ENCODE measurements at regions not wholly inside any gene's neighbourhood (a gene's known extent, or its start where the extent isn't known, plus 50 kb on each side); places are given as distances from the start of the nearest gene placed in this dataset.

DNA sequence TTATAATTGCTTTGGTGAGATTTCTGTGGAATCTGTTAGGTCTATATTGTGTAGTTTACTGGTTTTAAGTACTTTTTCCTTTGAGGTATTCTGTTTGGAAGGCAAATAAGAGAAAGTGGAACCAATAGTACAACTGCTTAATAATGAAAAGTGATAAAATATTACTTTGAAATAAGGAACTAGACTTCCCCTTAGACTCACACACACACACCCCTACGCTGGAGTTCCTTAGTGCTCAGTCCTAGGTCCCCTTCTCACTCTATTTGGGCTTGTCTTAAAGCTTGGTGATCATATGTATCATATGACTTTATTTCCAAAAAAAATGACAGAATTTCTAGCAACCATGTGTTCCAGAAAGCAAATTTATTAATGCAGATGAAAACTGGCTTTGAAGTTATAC is 494.0 kb upstream of the TGFBR2 start:
- TF ChIP-seq POLR2AphosphoS5 (IDR thresholded peaks at IDR 0.05) (no peak), EP300 (IDR thresholded peaks at IDR 0.05) (no peak), POLR2A (IDR thresholded peaks at IDR 0.05) (no peak)
- TF ChIP-seq, protein P1, sequence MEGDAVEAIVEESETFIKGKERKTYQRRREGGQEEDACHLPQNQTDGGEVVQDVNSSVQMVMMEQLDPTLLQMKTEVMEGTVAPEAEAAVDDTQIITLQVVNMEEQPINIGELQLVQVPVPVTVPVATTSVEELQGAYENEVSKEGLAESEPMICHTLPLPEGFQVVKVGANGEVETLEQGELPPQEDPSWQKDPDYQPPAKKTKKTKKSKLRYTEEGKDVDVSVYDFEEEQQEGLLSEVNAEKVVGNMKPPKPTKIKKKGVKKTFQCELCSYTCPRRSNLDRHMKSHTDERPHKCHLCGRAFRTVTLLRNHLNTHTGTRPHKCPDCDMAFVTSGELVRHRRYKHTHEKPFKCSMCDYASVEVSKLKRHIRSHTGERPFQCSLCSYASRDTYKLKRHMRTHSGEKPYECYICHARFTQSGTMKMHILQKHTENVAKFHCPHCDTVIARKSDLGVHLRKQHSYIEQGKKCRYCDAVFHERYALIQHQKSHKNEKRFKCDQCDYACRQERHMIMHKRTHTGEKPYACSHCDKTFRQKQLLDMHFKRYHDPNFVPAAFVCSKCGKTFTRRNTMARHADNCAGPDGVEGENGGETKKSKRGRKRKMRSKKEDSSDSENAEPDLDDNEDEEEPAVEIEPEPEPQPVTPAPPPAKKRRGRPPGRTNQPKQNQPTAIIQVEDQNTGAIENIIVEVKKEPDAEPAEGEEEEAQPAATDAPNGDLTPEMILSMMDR (IDR thresholded peaks at IDR 0.05) = no peak
- Histone ChIP-seq H3K36me3 (no peaks in the 10 kb centered on the region), H3K27me3 (no peaks in the 10 kb centered on the region), H3K27ac (no peak overlapping the region), H3K9me3 (no peaks in the 10 kb centered on the region), H3K4me3 (no peak overlapping the region), H3K4me1 (peaks cover 0 to 11% (median 8%) of the 10 kb centered on the region in 4 donors)
- WGBS, 2 donors = 55 to 68% methylated on average over 1 of the region's 1 CpG
- intact Hi-C loops (cut with DNase I) = loop anchor here (2.0 to 5.0 kb wide), 4 partner anchors 85 to 635 kb away; partner anchors contain the start of gene TGFBR2
- no peak for DNase-seq

DNA sequence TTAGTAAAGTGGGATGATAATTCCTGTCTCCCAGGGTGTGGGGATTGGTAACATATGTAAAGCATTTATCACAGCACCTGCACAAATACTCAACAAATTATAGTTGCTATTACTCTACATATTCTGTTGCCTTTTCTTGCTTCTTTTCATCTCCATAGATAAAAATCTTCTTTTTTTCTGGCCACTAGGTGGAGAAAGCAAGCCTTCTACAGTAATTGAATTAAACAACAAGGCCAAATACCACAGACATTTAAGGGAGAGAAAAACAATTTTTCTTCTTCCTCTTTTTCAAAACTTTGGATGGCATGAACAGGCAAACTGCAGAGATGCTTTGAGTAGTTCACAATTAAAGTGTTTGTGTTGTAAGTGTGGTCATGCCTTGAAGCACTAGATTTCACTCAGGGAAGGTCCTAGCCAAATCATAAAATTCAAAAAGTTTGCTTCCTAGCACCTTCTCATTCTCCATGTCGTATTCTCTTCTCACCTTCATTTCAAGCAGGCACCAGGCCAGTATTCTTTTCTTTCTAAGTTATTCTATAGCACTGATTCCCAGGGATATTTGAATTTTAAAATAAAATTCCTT is 493.4 kb upstream of the TGFBR2 start:
- DNase-seq = no peak
- WGBS, 2 donors = 0 to 29% methylated on average over 1 of the region's 1 CpG
- peaks cover 0 to 11% (median 8%) of the 10 kb centered on the region in 4 donors for H3K4me1 ChIP-seq
- no peaks in the 10 kb centered on the region for H3K27me3 ChIP-seq
- intact Hi-C loops (cut with DNase I) = loop anchor here (2.0 to 5.0 kb wide), 4 partner anchors 84 to 634 kb away; partner anchors contain the start of gene TGFBR2
- H3K9me3 ChIP-seq = no peaks in the 10 kb centered on the region
- no peak overlapping the region for H3K4me3 ChIP-seq
- H3K27ac ChIP-seq = no peak overlapping the region
- TF ChIP-seq, protein P1 (IDR thresholded peaks at IDR 0.05) = peak; percentile 53 to 75 (median 63)
- no peak for TF ChIP-seq POLR2AphosphoS5 (IDR thresholded peaks at IDR 0.05)
- H3K36me3 ChIP-seq = no peaks in the 10 kb centered on the region

DNA sequence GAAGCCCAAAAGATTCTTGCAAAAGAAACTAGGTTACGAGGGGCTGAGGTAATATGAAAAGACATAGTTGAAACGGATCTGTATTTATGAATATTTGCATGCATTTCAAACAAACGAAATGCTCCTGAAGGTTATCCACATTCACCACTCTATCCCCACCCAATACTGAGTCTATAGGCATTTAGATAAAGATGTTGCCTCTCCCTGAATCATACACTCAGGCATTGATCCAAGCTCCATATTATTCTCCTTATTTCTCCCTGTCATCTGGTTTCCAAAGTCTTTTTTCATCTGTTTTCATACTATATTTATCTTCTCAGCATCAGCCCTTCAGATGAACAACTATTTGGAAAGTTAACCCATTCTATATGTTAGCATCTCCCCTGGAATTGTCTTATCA is 492.5 kb upstream of the TGFBR2 start:
- no peak overlapping the region for H3K4me3 ChIP-seq
- no peaks in the 10 kb centered on the region for H3K27me3 ChIP-seq
- intact Hi-C loops (cut with DNase I) = loop anchor here (2.0 to 5.0 kb wide), 4 partner anchors 83 to 633 kb away; partner anchors contain the start of gene TGFBR2
- peaks cover 0 to 11% (median 8%) of the 10 kb centered on the region in 4 donors for H3K4me1 ChIP-seq
- DNase-seq = no peak
- TF ChIP-seq POLR2AphosphoS5 (IDR thresholded peaks at IDR 0.05) (no peak), POLR2A (IDR thresholded peaks at IDR 0.05) (no peak), EP300 (IDR thresholded peaks at IDR 0.05) (no peak)
- WGBS, 2 donors = 41 to 74% methylated on average over 3 of the region's 3 CpGs
- no peaks in the 10 kb centered on the region for H3K9me3 ChIP-seq
- no peak overlapping the region for H3K27ac ChIP-seq
- no peaks in the 10 kb centered on the region for H3K36me3 ChIP-seq

DNA sequence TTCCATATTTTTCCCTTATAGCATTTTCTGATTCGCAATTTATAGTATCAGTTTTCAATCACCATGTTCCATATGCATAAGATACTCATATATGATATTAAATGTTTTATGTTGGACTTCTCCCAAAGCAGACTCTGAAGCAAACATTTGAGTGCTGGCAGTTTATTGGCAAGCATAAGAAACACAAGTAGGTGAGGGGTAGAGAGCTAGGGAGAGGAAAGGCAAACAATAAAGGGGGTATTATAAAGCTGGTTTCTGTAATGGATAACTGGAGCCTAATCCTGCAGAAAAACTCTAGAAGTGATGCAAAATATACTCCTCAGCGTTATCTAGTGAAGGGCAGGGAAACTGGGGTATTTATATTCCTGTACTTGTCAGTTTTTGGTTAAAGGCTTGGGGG is 491.5 kb upstream of the TGFBR2 start:
- no peak overlapping the region for H3K27ac ChIP-seq
- H3K4me3 ChIP-seq = no peak overlapping the region
- H3K36me3 ChIP-seq = no peaks in the 10 kb centered on the region
- WGBS, 2 donors = 15 to 74% methylated on average over 2 of the region's 2 CpGs
- H3K9me3 ChIP-seq = no peaks in the 10 kb centered on the region
- intact Hi-C loops (cut with DNase I) = loop anchor here (5.0 kb wide), 3 partner anchors 82 to 632 kb away; partner anchors contain the start of gene TGFBR2
- DNase-seq = no peak
- no peaks in the 10 kb centered on the region for H3K27me3 ChIP-seq
- TF ChIP-seq, protein P1 (IDR thresholded peaks at IDR 0.05) = no peak
- TF ChIP-seq EP300 (IDR thresholded peaks at IDR 0.05) = no peak
- TF ChIP-seq POLR2A (IDR thresholded peaks at IDR 0.05) = no peak
- TF ChIP-seq POLR2AphosphoS5 (IDR thresholded peaks at IDR 0.05) = no peak
- peaks cover 0 to 11% (median 8%) of the 10 kb centered on the region in 4 donors for H3K4me1 ChIP-seq

DNA sequence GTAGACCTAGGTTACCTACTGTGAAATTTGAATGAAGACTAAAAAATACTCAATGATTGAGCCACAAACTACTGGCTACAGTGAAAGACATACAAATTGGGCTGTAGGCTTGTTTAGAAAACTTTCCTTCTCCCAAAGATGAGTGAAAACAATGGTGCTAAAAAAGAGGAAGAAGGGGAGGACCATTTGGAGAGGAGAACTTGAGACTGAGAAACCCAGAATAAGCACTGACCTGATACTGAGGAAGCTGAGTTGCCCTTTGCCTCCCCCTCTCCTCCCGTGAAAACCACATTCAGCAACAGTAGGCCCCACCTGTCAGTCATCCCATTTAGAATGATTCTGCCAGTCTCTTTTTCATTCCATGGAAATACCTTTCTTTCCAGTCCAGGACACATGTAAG is 484.0 kb upstream of the TGFBR2 start:
- Histone ChIP-seq H3K27ac (no peak overlapping the region), H3K27me3 (no peaks in the 10 kb centered on the region), H3K4me1 (peaks cover 0 to 6% (median 0%) of the 10 kb centered on the region in 4 donors), H3K4me3 (no peak overlapping the region), H3K9me3 (no peaks in the 10 kb centered on the region), H3K36me3 (no peaks in the 10 kb centered on the region)
- intact Hi-C loops (cut with DNase I) = no loop called here
- WGBS, 2 donors = 66 to 83% methylated on average over 1 of the region's 1 CpG
- TF ChIP-seq POLR2A (IDR thresholded peaks at IDR 0.05) (no peak), EP300 (IDR thresholded peaks at IDR 0.05) (no peak), POLR2AphosphoS5 (IDR thresholded peaks at IDR 0.05) (no peak)
- TF ChIP-seq, protein P1 (IDR thresholded peaks at IDR 0.05) = no peak
- DNase-seq = no peak

Data from sigmoid colon (tissue), 6 donors.